Bone marrow (tissue), 2 donors: ENCODE measurements at regions not wholly inside any gene's neighbourhood (a gene's known extent, or its start where the extent isn't known, plus 50 kb on each side); places are given as distances from the start of the nearest gene placed in this dataset.
"Not testable (repeated sequence)": the region's sequence is repeated elsewhere in the genome, so short reads cannot be mapped to it uniquely, and the experiment has no call there.

Experiments used
- DNase-seq, 2 donors: peaks; one replicate each; lab custom pipeline; 2025; lab: John Stamatoyannopoulos, UW

GRCh38 chr6:53446151-53446550 lies 97.4 kb upstream of the ELOVL5 start:
- no peak for DNase-seq

DNA sequence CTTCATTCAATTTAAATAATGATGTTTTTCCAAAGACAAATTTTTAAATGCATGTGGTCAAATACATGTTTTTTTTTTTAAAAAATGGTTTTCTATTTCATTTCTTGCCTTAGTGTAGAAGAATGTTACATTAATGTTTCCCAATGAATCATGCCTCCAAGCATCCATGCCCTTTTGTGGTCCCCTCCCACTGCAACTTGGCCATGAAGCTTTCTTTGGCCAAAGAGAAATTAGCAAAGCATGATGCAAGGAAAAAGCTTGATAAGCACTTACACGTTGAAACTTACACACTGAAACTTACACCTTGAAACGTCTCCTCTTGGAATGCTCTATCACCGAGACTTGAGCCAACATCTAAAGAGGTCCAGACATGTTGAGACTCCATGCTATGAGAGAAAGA lies 93.0 kb upstream of the ELOVL5 start:
- DNase-seq = no peak

DNA sequence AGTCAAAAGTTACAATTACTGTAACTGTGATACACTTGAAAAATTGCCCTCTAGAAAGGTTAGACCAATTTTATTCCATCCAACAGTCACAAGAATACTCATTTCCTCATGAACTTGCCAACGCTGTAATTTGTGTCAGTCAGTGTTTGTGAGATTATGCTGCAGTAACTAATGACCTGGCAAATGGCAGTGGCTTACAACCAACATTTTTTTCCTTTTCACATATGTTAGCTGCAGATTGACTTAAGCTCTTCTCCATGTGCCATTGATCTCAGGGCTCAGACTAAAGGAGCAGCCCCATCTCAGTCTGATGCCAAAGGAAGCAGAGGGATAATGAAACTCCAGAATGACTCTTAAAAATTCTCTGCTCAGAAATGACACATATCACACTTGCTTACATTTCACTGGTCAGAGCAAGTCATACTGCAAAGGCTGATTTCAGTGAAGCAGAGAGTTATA lies 92.3 kb upstream of the ELOVL5 start:
- DNase-seq = no peak

DNA sequence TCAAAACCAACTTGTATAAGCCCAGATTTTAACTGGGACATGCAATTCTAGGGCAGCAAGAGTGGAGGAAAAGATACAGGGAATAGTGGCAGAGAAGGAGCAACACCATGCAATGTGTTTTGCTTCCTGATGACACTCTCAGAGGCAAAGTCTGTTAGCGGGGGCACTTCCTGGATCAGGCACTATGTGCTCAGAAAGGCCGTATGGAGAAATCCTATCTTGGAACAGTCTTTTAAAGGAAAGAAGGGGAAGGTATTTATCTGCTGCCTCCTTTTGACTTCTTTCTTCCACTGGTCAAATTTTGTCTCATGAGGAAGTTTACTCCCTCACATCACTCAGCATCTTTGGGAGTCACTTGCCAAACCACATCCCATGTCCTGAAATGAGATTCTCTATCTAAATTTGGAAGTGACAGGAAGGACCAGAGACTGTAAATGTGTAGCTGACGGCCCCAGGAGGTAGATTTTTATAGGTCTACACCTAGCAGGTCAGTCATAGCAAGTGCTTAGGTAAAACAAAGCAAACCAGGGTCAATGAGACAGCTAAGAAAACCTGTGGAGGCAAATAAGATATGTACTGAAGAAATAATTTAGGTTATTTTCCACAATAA lies 91.7 kb upstream of the ELOVL5 start:
- peak in 1 of 2 donors; percentile 3 for DNase-seq

DNA sequence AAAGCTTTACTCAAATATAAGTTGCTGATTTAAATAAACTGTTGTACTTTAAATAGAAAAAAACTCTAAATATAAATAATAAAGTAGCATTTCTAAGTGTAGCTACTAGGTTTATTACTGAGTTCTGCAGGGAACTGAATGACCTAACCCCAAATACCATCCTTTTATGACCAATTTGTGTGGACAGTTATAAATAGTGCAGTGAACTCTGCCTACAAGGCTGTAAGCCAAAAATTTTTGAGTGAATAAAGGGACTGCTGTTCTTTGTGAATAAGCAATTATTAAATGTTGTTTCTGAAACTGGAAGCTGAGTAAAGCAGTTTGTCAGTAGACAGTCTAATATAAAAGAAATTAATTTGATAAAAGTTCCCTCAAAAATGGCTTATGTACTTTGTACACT lies 90.8 kb upstream of the ELOVL5 start:
- DNase-seq = no peak

DNA sequence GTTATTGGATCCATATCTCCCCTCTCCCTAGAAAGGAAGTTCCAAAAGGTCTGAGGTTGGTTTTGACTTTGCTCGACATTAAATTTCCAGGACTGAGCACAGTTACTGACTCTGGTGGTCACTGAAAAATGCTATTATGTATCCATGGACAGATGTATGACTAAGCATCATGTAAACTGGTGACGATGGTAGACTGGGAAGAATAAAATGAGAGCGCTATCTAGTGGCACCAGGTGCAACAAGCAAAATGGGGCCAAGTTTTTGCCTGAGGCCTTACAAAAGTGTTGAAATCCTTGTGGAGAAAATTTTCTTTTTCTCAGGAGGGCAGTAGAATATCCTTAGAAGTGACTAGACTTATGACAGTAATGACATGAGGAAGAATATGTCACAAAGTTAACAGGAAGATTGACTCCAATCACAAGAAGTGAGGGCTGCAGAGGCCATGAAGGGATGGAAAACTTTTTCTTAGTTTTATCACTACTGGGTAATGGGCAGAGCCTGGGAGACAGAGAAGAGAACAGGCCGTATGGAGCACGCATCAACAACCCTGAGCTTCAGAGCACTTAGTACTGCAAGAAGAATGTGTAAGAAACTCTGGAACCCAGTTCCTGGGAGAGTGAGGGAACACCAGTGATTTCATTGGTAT lies 88.9 kb upstream of the ELOVL5 start:
- peak in 1 of 2 donors; percentile 36 for DNase-seq

GRCh38 chr6:53436526-53437303 lies 88.0 kb upstream of the ELOVL5 start:
- DNase-seq = no peak

- DNase-seq = no peak
Measured at GRCh38 chr6:53433951-53434285, 85.2 kb upstream of the ELOVL5 start.

DNA sequence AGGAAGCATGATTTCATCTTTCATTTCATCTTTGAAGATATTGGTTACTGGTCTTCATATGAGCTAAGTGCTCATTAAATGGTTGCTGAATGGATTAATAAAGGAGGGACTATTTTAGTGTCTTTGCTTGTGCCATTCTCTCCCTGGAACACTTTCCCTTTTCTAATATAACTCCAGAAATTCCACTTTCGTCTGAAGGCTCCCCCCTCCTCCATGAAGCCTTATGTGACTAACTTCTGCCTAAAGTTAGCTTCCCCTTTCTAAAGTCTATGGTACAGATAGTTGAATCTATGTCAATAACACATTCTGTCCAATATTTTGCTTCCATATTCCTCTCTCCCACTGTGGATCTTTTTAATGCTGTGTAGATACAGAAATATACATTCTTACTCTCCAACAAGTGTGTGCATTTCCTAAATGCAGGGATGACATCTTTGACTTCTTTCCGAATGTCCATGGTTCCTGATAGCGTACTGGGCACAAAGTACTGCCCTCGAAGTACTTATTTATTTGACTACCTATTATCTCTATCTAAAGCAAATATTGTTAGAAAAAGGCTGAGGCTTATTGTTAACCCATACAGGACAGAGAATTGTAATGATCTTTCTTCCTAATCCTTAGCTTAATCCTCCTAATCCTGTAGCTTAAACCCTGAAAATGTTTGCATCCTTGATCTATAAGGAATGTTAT lies 84.7 kb upstream of the ELOVL5 start:
- no peak for DNase-seq

DNA sequence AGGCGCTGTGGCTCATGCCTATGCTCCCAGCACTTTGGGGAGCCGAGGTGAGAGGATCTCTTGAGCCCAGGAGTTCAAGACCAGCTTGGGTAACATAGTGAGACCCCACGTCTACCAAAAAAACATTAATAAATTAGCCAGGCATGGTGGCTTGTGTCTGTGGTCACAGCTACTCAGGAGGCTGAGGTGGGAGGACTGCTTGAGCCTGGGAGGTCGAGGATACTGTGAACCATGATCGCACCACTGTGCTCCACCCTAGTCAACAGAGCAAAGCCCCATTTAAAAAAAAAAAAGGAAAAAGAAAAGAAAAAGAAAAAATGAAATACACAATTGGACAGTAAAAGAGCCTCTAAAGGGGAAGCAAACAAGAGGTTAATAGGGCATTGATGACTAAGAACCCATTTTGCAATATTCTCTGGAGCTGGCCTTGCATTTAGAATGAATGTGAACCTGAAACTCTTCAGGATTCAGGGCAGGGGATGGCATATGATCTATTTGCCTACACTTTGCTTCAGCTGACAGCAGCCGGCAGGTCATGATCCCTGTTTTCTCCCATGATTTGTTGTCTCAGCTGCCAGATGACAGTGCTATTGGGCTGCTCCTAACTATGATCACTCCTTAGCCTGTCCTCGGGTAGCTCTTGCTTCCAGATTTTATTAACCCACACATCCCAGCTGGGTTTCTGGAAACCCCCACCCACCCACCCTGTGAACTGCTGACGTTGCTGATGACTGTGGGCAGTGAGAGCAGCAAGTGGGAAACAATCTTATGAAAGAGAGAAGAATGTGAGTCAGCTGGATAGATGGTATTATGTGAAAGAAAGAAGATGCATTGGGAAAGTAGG lies 83.8 kb upstream of the ELOVL5 start:
- no peak for DNase-seq

DNA sequence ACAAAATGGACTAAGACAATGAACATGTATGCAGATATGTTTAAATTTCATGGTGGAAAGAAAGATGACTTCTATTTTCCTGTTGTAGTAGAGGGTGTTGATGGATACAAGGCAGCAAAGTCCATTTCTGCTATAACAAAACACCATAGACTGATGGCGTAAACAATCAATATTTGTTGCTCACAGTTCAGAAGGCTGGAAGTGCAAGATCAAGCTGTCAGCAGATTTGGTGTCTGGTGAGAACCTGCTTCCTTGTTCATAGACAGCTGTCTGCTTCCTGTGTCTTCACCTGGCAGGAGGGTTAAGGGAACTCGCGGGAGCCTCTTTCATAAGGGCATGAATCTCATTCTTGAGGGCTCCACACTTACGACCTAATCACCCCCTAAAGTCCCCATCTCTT lies 83.0 kb upstream of the ELOVL5 start:
- DNase-seq = no peak

DNA sequence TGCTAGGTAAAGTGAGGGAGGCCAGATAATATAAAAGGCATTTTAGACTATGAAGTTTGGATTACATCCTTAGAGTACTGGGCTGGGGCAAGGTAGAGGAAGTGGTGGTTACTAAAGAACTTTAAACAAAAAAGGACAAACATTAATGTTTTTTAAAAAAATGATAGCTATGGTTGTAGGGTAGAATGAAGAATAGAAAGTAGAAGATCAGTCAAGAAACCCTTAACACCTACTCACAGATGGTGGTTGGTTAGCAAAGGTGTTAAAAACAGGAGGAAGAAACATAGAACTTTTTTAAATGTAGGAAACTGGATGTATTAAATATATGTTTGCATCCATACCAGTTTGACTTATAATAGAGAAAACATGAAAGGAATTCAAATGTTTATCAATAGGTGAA lies 80.7 kb upstream of the ELOVL5 start:
- no peak for DNase-seq

GRCh38 chr6:53428886-53429285 lies 80.1 kb upstream of the ELOVL5 start:
- DNase-seq = no peak

DNA sequence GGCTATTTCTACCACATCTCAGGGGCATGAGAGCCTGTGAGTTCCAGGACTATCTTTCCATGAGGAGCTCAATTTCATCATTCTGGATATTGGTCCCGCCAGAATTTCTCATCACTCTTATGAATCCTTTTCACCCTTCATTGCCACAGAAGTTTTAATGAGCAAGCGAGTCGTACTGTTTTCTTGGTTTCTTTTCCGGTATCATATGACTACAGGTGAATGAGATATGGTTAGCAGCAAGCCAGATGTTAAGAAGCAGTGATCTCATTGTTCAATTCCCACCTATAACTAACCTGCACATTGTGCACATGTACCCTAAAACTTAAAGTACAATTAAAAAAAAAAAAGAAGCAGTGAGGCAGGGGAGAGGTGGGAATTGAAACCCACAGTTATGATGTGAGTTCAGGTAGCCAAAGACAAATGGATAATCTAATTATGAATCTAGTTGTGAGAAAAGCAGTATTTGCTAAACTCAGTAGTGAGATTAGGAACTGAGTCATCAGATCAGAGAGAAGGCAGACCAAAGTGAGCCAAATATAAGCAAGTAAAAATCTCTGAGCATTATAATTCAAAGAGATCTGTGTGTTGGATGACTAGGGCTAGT lies 78.0 kb upstream of the ELOVL5 start:
- DNase-seq = no peak

GRCh38 chr6:53426117-53426516 lies 77.4 kb upstream of the ELOVL5 start:
- no peak for DNase-seq

- DNase-seq = no peak
Measured at GRCh38 chr6:53424976-53425718, 76.4 kb upstream of the ELOVL5 start.

DNA sequence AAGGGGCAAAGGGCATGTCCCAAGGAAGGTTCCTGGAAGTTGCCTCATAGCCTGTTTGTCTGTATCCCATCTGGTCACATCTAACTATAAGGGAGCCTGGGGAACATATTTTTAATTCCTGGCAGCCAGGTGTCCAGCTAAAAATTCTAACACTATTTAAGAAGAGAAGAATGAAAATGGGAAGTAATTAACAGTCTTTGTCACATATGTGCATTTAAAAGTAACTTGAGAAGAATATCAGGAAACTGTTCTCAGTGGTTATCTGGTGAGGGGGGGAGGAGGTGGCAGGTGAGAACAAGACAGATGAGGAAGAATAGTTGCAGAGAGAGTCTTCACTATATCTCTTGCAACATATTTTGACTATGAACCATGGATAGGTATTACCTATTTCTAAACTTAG lies 75.5 kb upstream of the ELOVL5 start:
- no peak for DNase-seq

DNA sequence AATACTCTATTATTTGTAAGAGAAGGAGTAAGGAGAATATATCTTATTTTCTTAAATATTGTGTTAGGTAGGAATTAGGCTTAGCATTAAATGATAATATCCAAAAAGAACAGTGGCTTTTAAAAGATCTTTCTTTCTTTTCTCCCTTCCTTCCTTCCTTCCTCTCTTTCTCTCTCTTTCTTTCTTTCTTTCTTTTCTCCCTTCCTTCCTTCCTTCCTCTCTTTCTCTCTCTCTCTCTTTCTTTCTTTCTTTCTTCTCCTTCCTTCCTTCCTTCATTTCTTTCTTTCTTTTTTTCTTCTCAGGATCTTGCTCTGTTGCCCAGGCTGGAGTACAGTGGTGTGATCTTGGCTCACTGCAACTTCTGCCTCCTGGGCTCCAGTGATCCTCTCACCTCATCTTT lies 74.8 kb upstream of the ELOVL5 start:
- DNase-seq = not testable (repeated sequence)

DNA sequence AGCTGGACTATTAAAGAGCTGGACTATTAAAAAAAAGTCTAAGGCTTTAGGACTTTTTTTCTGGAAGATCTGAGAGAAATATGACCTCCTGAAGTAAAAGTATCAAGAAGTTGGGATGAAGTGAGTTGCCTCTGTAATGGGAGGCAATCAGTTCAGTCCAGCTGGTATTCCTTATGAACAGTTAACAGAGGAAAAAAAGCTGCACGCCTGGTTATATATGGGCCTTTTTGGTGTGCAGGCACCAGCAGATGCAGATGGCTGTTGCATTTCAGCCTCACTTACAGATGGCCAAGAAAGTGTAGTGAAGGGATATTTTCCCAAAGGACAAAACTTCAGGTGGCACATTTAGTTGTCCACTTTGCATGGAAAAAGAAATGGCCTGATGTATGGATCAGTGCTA lies 70.3 kb upstream of the ELOVL5 start:
- no peak for DNase-seq

GRCh38 chr6:53418288-53418687 lies 69.5 kb upstream of the ELOVL5 start:
- no peak for DNase-seq

- no peak for DNase-seq
Measured at GRCh38 chr6:53417141-53417540, 68.4 kb upstream of the ELOVL5 start.
